Calu3 (cell line): ENCODE measurements at regions not wholly inside any gene's neighbourhood (a gene's known extent, or its start where the extent isn't known, plus 50 kb on each side); places are given as distances from the start of the nearest gene placed in this dataset.

Experiments used
- BruUV-seq: library from RNA; stranded (reverse); fragments of 400-500 nt; replicated peaks from 2 replicates; lab custom pipeline; 2021; lab: Mats Ljungman, UMichigan
- CTCF ChIA-PET: fragments of 300-600 bp; sonication (Branson Sonifier 250); formaldehyde crosslinking; loops from one replicate; lab custom pipeline; 2022; ENCODE audit warnings: antibody characterized with exemption; lab: Charles Lee
- DNase-seq: peaks from one replicate; pipeline ENCODE4 v3.0.0; 2022
- H3K27ac Mint-ChIP-seq: one replicate; pipeline ENCODE4 v1.8.0; 2022; ENCODE audit warnings: mixed read lengths; ENCODE audit not compliant: unreplicated experiment
- H3K27me3 Mint-ChIP-seq: one replicate; pipeline ENCODE4 v1.8.0; 2022; ENCODE audit warnings: mixed read lengths; ENCODE audit not compliant: unreplicated experiment
- H3K36me3 Mint-ChIP-seq: one replicate; pipeline ENCODE4 v1.8.0; 2022; ENCODE audit warnings: mild to moderate bottlenecking, moderate library complexity, mixed read lengths; ENCODE audit not compliant: insufficient read depth, unreplicated experiment
- H3K4me1 Mint-ChIP-seq: one replicate; pipeline ENCODE4 v1.8.0; 2022; ENCODE audit warnings: mild to moderate bottlenecking, low read depth, mixed read lengths; ENCODE audit not compliant: unreplicated experiment
- H3K4me3 Mint-ChIP-seq: one replicate; pipeline ENCODE4 v1.8.0; 2022; ENCODE audit warnings: mild to moderate bottlenecking, low read depth, moderate library complexity, mixed read lengths; ENCODE audit not compliant: unreplicated experiment
- H3K9me3 Mint-ChIP-seq: one replicate; pipeline ENCODE4 v1.8.0; 2022; ENCODE audit warnings: low read depth, mixed read lengths; ENCODE audit not compliant: unreplicated experiment
- CTCF ChIP-seq: fragments of 200-600 bp; IDR thresholded peaks from one replicate; pipeline ENCODE4 v1.8.0; 2022; ENCODE audit warnings: antibody characterized with exemption; ENCODE audit not compliant: unreplicated experiment
- intact Hi-C: fragments of 100-400 bp; cut with micrococcal nuclease; formaldehyde crosslinking; loops from one replicate; pipeline ENCODE4 v1.10.0; 2022; ENCODE audit not compliant: unreplicated experiment

GRCh38 chr14:56419750-56420149 is 159.8 kb upstream of the TMEM260 start:
- Mint-ChIP-seq H3K4me1 (no peaks in the 10 kb centered on the region), H3K27ac (no peak overlapping the region), H3K27me3 (peaks cover 19% of the 10 kb centered on the region), H3K36me3 (no peaks in the 10 kb centered on the region), H3K9me3 (no peaks in the 10 kb centered on the region), H3K4me3 (no peak overlapping the region)
- intact Hi-C loops, result no loop called here
- BruUV-seq, result no TSS peak
- no peak for TF ChIP-seq CTCF
- CTCF ChIA-PET, result interaction anchor here (1.0 kb wide), 1 partner anchor 9 kb away, joined by 4 read pairs; no protein-coding TSS in a partner anchor
- no peak for DNase-seq

GRCh38 chr14:56422221-56422620 is 157.4 kb upstream of the TMEM260 start:
- Mint-ChIP-seq H3K4me3 (no peak overlapping the region), H3K36me3 (no peaks in the 10 kb centered on the region), H3K9me3 (no peaks in the 10 kb centered on the region), H3K4me1 (no peaks in the 10 kb centered on the region), H3K27me3 (peaks cover 19% of the 10 kb centered on the region), H3K27ac (no peak overlapping the region)
- intact Hi-C loops, result loop anchor here (1.0 to 2.0 kb wide), 2 partner anchors 716 to 983 kb away; no protein-coding TSS in a partner anchor
- no peak for TF ChIP-seq CTCF
- BruUV-seq, result no TSS peak
- CTCF ChIA-PET, result interaction anchor here (1.0 to 1.6 kb wide), 2 partner anchors 735 to 984 kb away, joined by 3 to 4 read pairs; no protein-coding TSS in a partner anchor
- DNase-seq, result no peak

- peaks cover 19% of the 10 kb centered on the region for H3K27me3 Mint-ChIP-seq
- no peaks in the 10 kb centered on the region for H3K4me1 Mint-ChIP-seq
- BruUV-seq, result no TSS peak
- no peak overlapping the region for H3K27ac Mint-ChIP-seq
- DNase-seq, result peak; percentile 35
- CTCF ChIA-PET, result interaction anchor here (0.6 to 1.6 kb wide), 3 partner anchors 16 to 985 kb away, joined by 3 to 6 read pairs (median 4); no protein-coding TSS in a partner anchor
- intact Hi-C loops, result loop anchor here (1.0 to 2.0 kb wide), 2 partner anchors 716 to 984 kb away; no protein-coding TSS in a partner anchor
- no peak overlapping the region for H3K4me3 Mint-ChIP-seq
- H3K36me3 Mint-ChIP-seq, result no peaks in the 10 kb centered on the region
- peak; percentile 23 for TF ChIP-seq CTCF
- H3K9me3 Mint-ChIP-seq, result no peaks in the 10 kb centered on the region
Measured at GRCh38 chr14:56422703-56423213, 156.8 kb upstream of the TMEM260 start.

- Mint-ChIP-seq H3K27ac (no peak overlapping the region), H3K4me3 (no peak overlapping the region), H3K36me3 (no peaks in the 10 kb centered on the region), H3K4me1 (no peaks in the 10 kb centered on the region), H3K9me3 (no peaks in the 10 kb centered on the region), H3K27me3 (peaks cover 19% of the 10 kb centered on the region)
- BruUV-seq, result no TSS peak
- no peak for TF ChIP-seq CTCF
- CTCF ChIA-PET, result no interaction called here
- intact Hi-C loops, result loop anchor here (2.0 kb wide), 1 partner anchor 985 kb away; no protein-coding TSS in a partner anchor
- DNase-seq, result no peak
Measured at GRCh38 chr14:56423544-56423943, 156.1 kb upstream of the TMEM260 start.
